KMS-11 (cell line): ENCODE measurements at regions not wholly inside any gene's neighbourhood (a gene's known extent, or its start where the extent isn't known, plus 50 kb on each side); places are given as distances from the start of the nearest gene placed in this dataset.

Source experiments
- H2AFZ ChIP-seq: fragments of 200-600 bp; sonication (generic); 2 replicates; pipeline ENCODE4 v1.6.1; 2016; ENCODE audit warnings: antibody characterized with exemption, mixed run types, low read depth
- H3K27ac ChIP-seq: fragments of 200-600 bp; sonication (generic); 2 replicates; pipeline ENCODE4 v1.6.1; 2016; ENCODE audit warnings: mild to moderate bottlenecking, mixed run types
- H3K27me3 ChIP-seq: fragments of 200-600 bp; sonication (generic); 2 replicates; pipeline ENCODE4 v1.6.1; 2017; ENCODE audit warnings: mild to moderate bottlenecking, low read depth, mixed run types, moderate library complexity; ENCODE audit not compliant: insufficient read depth
- H3K36me3 ChIP-seq: fragments of 200-600 bp; sonication (generic); 2 replicates; pipeline ENCODE4 v1.6.1; 2017; ENCODE audit warnings: mild to moderate bottlenecking, mixed run types; ENCODE audit not compliant: insufficient read depth
- H3K4me1 ChIP-seq: fragments of 200-600 bp; sonication (generic); 2 replicates; pipeline ENCODE4 v1.6.1; 2016; ENCODE audit warnings: mild to moderate bottlenecking, low read depth, mixed run types; ENCODE audit not compliant: poor library complexity, severe bottlenecking
- H3K4me2 ChIP-seq: fragments of 200-600 bp; sonication (generic); 2 replicates; pipeline ENCODE4 v1.7.0; 2016; ENCODE audit warnings: mild to moderate bottlenecking, mixed run types
- H3K4me3 ChIP-seq: fragments of 200-600 bp; sonication (generic); IDR thresholded peaks from 2 replicates; pipeline ENCODE4 v1.6.1; 2017; ENCODE audit warnings: low read depth, low read length, mixed read lengths; ENCODE audit not compliant: insufficient read depth
- H3K79me2 ChIP-seq: fragments of 200-600 bp; sonication (generic); 2 replicates; pipeline ENCODE4 v1.6.1; 2016; ENCODE audit warnings: low read depth, mixed run types; ENCODE audit not compliant: insufficient read depth
- H3K9ac ChIP-seq: fragments of 200-600 bp; sonication (generic); 2 replicates; pipeline ENCODE4 v1.6.1; 2016; ENCODE audit warnings: mild to moderate bottlenecking, mixed run types
- H4K20me1 ChIP-seq: fragments of 200-600 bp; sonication (generic); 2 replicates; pipeline ENCODE4 v1.6.1; 2016; ENCODE audit warnings: mild to moderate bottlenecking, mixed run types; ENCODE audit not compliant: insufficient read depth
- CTCF ChIP-seq: fragments of 200-600 bp; sonication (generic); conservative IDR thresholded peaks from 2 replicates; pipeline ENCODE4 v1.6.1; 2017; ENCODE audit warnings: low read depth, mild to moderate bottlenecking, antibody characterized with exemption, low read length, moderate library complexity, mixed read lengths

GRCh38 chr2:52831216-52831615 is 936.4 kb upstream of the CHAC2 start:
- no peak overlapping the region for H3K4me3 ChIP-seq
- no peaks in the 10 kb centered on the region for H3K36me3 ChIP-seq
- no peak for TF ChIP-seq CTCF
- H3K4me2 ChIP-seq, result no peak overlapping the region
- no peaks in the 10 kb centered on the region for H3K79me2 ChIP-seq
- no peaks in the 10 kb centered on the region for H4K20me1 ChIP-seq
- H3K4me1 ChIP-seq, result no peaks in the 10 kb centered on the region
- no peak overlapping the region for H2AFZ ChIP-seq
- H3K27ac ChIP-seq, result no peak overlapping the region
- no peak overlapping the region for H3K9ac ChIP-seq
- H3K27me3 ChIP-seq, result no peaks in the 10 kb centered on the region

- H3K4me1 ChIP-seq, result no peaks in the 10 kb centered on the region
- no peak overlapping the region for H2AFZ ChIP-seq
- no peaks in the 10 kb centered on the region for H3K27me3 ChIP-seq
- no peak overlapping the region for H3K27ac ChIP-seq
- H3K79me2 ChIP-seq, result no peaks in the 10 kb centered on the region
- no peak overlapping the region for H3K4me2 ChIP-seq
- no peak overlapping the region for H3K9ac ChIP-seq
- H4K20me1 ChIP-seq, result no peaks in the 10 kb centered on the region
- no peaks in the 10 kb centered on the region for H3K36me3 ChIP-seq
- no peak for TF ChIP-seq CTCF
- no peak overlapping the region for H3K4me3 ChIP-seq
These were observed 939.5 kb upstream of the CHAC2 start for GRCh38 chr2:52828112-52828511.

- TF ChIP-seq CTCF, result no peak
- Histone ChIP-seq H3K27ac (no peak overlapping the region), H2AFZ (no peak overlapping the region), H3K79me2 (no peaks in the 10 kb centered on the region), H3K4me2 (no peak overlapping the region), H3K36me3 (no peaks in the 10 kb centered on the region), H3K27me3 (no peaks in the 10 kb centered on the region), H3K4me1 (no peaks in the 10 kb centered on the region), H3K9ac (no peak overlapping the region), H4K20me1 (no peaks in the 10 kb centered on the region), H3K4me3 (no peak overlapping the region)
These were observed 946.0 kb upstream of the CHAC2 start for GRCh38 chr2:52821631-52822030.

- Histone ChIP-seq H4K20me1 (no peaks in the 10 kb centered on the region), H3K79me2 (no peaks in the 10 kb centered on the region), H2AFZ (no peak overlapping the region), H3K27ac (no peak overlapping the region), H3K9ac (no peak overlapping the region), H3K27me3 (no peaks in the 10 kb centered on the region), H3K4me2 (no peak overlapping the region), H3K36me3 (no peaks in the 10 kb centered on the region), H3K4me1 (no peaks in the 10 kb centered on the region), H3K4me3 (no peak overlapping the region)
- TF ChIP-seq CTCF, result no peak
These were observed 948.6 kb upstream of the CHAC2 start for GRCh38 chr2:52818958-52819357.

- Histone ChIP-seq H3K4me3 (no peak overlapping the region), H3K9ac (no peak overlapping the region), H3K4me2 (no peak overlapping the region), H3K79me2 (no peaks in the 10 kb centered on the region), H3K36me3 (no peaks in the 10 kb centered on the region), H3K27me3 (no peaks in the 10 kb centered on the region; the same call in 1 of the 2 replicates), H2AFZ (no peak overlapping the region), H4K20me1 (no peaks in the 10 kb centered on the region), H3K27ac (no peak overlapping the region), H3K4me1 (no peaks in the 10 kb centered on the region)
- peak; percentile 28; the same call in 1 of the 2 replicates for TF ChIP-seq CTCF
These were observed 957.1 kb upstream of the CHAC2 start for GRCh38 chr2:52810460-52810859.
